PC-9 (cell line): ENCODE measurements at regions not wholly inside any gene's neighbourhood (a gene's known extent, or its start where the extent isn't known, plus 50 kb on each side); places are given as distances from the start of the nearest gene placed in this dataset.

Experiments
- CTCF ChIP-seq: fragments of 200-600 bp; sonication (generic); conservative IDR thresholded peaks from 2 replicates; pipeline ENCODE4 v1.6.1; 2017; ENCODE audit warnings: mixed run types, antibody characterized with exemption, mild to moderate bottlenecking, moderate library complexity
- EZH2 ChIP-seq: fragments of 200-600 bp; sonication (generic); IDR thresholded peaks from 2 replicates; pipeline ENCODE4 v1.8.0; 2017; ENCODE audit warnings: antibody characterized with exemption, low read depth

- TF ChIP-seq EZH2 = no peak
- no peak for TF ChIP-seq CTCF
These were observed 856.6 kb downstream of the MAT2B start for GRCh38 chr5:164361986-164362385.
